ENCODE measurements at regions not wholly inside any gene's neighbourhood (a gene's known extent, or its start where the extent isn't known, plus 50 kb on each side); places are given as distances from the start of the nearest gene placed in this dataset.

- DNase-seq: no peak
Measured at GRCh38 chr7:118713039-118713438, 488.5 kb downstream of the ANKRD7 start.

GRCh38 chr7:118720632-118721031, 496.1 kb downstream of the ANKRD7 start:
- no peak for DNase-seq

- DNase-seq: no peak
Measured at GRCh38 chr7:118731854-118732253, 507.4 kb downstream of the ANKRD7 start.

GRCh38 chr7:118734541-118734940, 510.0 kb downstream of the ANKRD7 start:
- no peak for DNase-seq

GRCh38 chr7:118735441-118735840, 510.9 kb downstream of the ANKRD7 start:
- no peak for DNase-seq

- DNase-seq: no peak
Measured at GRCh38 chr7:118737935-118738334, 513.4 kb downstream of the ANKRD7 start.

- peak; percentile 20 for DNase-seq
Measured at GRCh38 chr7:118745927-118746326, 521.4 kb downstream of the ANKRD7 start.

- no peak for DNase-seq
Measured at GRCh38 chr7:118747473-118747872, 523.0 kb downstream of the ANKRD7 start.

- DNase-seq: no peak
Measured at GRCh38 chr7:118753479-118753878, 529.0 kb downstream of the ANKRD7 start.

- no peak for DNase-seq
Measured at GRCh38 chr7:118754608-118755007, 530.1 kb downstream of the ANKRD7 start.

- DNase-seq: no peak
Measured at GRCh38 chr7:118755067-118755625, 530.6 kb downstream of the ANKRD7 start.

GRCh38 chr7:118757066-118757465, 532.6 kb downstream of the ANKRD7 start:
- DNase-seq: no peak

- DNase-seq: no peak
Measured at GRCh38 chr7:118758582-118758981, 534.1 kb downstream of the ANKRD7 start.

- no peak for DNase-seq
Measured at GRCh38 chr7:118759921-118760320, 535.4 kb downstream of the ANKRD7 start.

GRCh38 chr7:118762451-118762850, 537.9 kb downstream of the ANKRD7 start:
- DNase-seq: no peak

- DNase-seq: no peak
Measured at GRCh38 chr7:118764221-118764620, 539.7 kb downstream of the ANKRD7 start.

- DNase-seq: no peak
Measured at GRCh38 chr7:118771672-118772071, 547.2 kb downstream of the ANKRD7 start.

- DNase-seq: no peak
Measured at GRCh38 chr7:118777308-118777707, 552.8 kb downstream of the ANKRD7 start.

GRCh38 chr7:118792682-118793081, 568.2 kb downstream of the ANKRD7 start:
- DNase-seq: no peak

- no peak for DNase-seq
Measured at GRCh38 chr7:118793582-118793981, 569.1 kb downstream of the ANKRD7 start.

- no peak for DNase-seq
Measured at GRCh38 chr7:118794419-118794818, 569.9 kb downstream of the ANKRD7 start.

- no peak for DNase-seq
Measured at GRCh38 chr7:118801366-118801765, 576.9 kb downstream of the ANKRD7 start.

GRCh38 chr7:118802726-118803125, 578.2 kb downstream of the ANKRD7 start:
- no peak for DNase-seq

- no peak for DNase-seq
Measured at GRCh38 chr7:118826246-118826645, 601.7 kb downstream of the ANKRD7 start.

GRCh38 chr7:118836933-118837332, 612.4 kb downstream of the ANKRD7 start:
- no peak for DNase-seq

GRCh38 chr7:118839515-118839914, 615.0 kb downstream of the ANKRD7 start:
- no peak for DNase-seq
